HG02678 (cell line): ENCODE measurements at regions not wholly inside any gene's neighbourhood (a gene's known extent, or its start where the extent isn't known, plus 50 kb on each side); places are given as distances from the start of the nearest gene placed in this dataset.
A peak's percentile ranks its signal among the peaks of the same experiment; 100 is the strongest.
"Not testable (repeated sequence)": the region's sequence is repeated elsewhere in the genome, so short reads cannot be mapped to it uniquely, and the experiment has no call there.

Experiments used
- ATAC-seq: cut with Tn5 transposase; IDR thresholded peaks from one replicate; pipeline ENCODE4 v1.9.1; 2021; ENCODE audit warnings: mild to moderate bottlenecking, moderate library complexity; ENCODE audit not compliant: unreplicated experiment

GRCh38 chr4:84291969-84292368, 207.1 kb downstream of the NKX6-1 start:
- ATAC-seq = no peak

- ATAC-seq = no peak
Observed at GRCh38 chr4:84286048-84286447, 213.0 kb downstream of the NKX6-1 start.

GRCh38 chr4:84279678-84280077, 219.4 kb downstream of the NKX6-1 start:
- no peak for ATAC-seq

- no peak for ATAC-seq
Observed at GRCh38 chr4:84277923-84278322, 221.2 kb downstream of the NKX6-1 start.

GRCh38 chr4:84276752-84277151, 222.3 kb downstream of the NKX6-1 start:
- no peak for ATAC-seq

- ATAC-seq = no peak
Observed at GRCh38 chr4:84269536-84270044, 229.5 kb downstream of the NKX6-1 start.

- ATAC-seq = no peak
Observed at GRCh38 chr4:84264652-84265051, 234.4 kb downstream of the NKX6-1 start.

GRCh38 chr4:84263415-84263814, 235.7 kb downstream of the NKX6-1 start:
- ATAC-seq = peak; percentile 34

GRCh38 chr4:84260495-84260894, 238.6 kb downstream of the NKX6-1 start:
- no peak for ATAC-seq

GRCh38 chr4:84258905-84259830, 239.9 kb downstream of the NKX6-1 start:
- peak; percentile 85 for ATAC-seq

GRCh38 chr4:84254537-84254936, 244.6 kb downstream of the NKX6-1 start:
- ATAC-seq = no peak

GRCh38 chr4:84249521-84249920, 249.6 kb downstream of the NKX6-1 start:
- no peak for ATAC-seq

GRCh38 chr4:84245042-84245441, 254.1 kb downstream of the NKX6-1 start:
- ATAC-seq = not testable (repeated sequence)

- ATAC-seq = not testable (repeated sequence)
Observed at GRCh38 chr4:84244346-84244801, 254.7 kb downstream of the NKX6-1 start.

GRCh38 chr4:84243685-84244084, 255.4 kb downstream of the NKX6-1 start:
- no peak for ATAC-seq

GRCh38 chr4:84239278-84239845, 259.7 kb downstream of the NKX6-1 start:
- no peak for ATAC-seq

GRCh38 chr4:84238247-84239090, 260.6 kb downstream of the NKX6-1 start:
- no peak for ATAC-seq

- no peak for ATAC-seq
Observed at GRCh38 chr4:84237008-84237407, 262.1 kb downstream of the NKX6-1 start.

GRCh38 chr4:84235126-84235944, 263.8 kb downstream of the NKX6-1 start:
- ATAC-seq = peak; percentile 99
